ENCODE measurements at regions not wholly inside any gene's neighbourhood (a gene's known extent, or its start where the extent isn't known, plus 50 kb on each side); places are given as distances from the start of the nearest gene placed in this dataset.
"Not testable (repeated sequence)": the region's sequence is repeated elsewhere in the genome, so short reads cannot be mapped to it uniquely, and the experiment has no call there.

DNA sequence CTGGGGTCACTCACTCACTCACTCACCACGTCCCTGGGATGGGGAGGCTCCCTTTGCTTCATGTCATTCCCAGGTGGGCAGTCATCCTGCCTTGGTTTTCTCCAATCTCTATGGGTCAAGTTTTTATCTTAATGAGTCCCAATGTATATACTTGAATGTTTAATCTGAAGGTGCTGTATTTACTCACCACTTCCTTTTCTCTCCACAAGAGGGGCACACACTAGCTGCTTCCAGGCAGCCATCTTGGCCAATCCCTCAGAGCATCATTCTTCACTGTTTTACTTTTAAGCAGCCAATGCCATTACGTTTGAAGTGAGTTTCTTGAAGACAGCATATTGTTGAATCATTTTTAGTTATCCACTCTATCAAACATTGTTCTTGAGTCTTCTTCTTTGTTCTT lies 153.4 kb upstream of the ARSJ start:
- no peaks in the 10 kb centered on the region for H3K4me1 ChIP-seq
- H3K9me3 ChIP-seq, result no peaks in the 10 kb centered on the region
- no peak overlapping the region for H3K27ac ChIP-seq
- no peaks in the 10 kb centered on the region for H3K27me3 ChIP-seq
- TF ChIP-seq, protein P1, sequence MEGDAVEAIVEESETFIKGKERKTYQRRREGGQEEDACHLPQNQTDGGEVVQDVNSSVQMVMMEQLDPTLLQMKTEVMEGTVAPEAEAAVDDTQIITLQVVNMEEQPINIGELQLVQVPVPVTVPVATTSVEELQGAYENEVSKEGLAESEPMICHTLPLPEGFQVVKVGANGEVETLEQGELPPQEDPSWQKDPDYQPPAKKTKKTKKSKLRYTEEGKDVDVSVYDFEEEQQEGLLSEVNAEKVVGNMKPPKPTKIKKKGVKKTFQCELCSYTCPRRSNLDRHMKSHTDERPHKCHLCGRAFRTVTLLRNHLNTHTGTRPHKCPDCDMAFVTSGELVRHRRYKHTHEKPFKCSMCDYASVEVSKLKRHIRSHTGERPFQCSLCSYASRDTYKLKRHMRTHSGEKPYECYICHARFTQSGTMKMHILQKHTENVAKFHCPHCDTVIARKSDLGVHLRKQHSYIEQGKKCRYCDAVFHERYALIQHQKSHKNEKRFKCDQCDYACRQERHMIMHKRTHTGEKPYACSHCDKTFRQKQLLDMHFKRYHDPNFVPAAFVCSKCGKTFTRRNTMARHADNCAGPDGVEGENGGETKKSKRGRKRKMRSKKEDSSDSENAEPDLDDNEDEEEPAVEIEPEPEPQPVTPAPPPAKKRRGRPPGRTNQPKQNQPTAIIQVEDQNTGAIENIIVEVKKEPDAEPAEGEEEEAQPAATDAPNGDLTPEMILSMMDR (IDR thresholded peaks at IDR 0.05), result no peak
- H3K36me3 ChIP-seq, result no peaks in the 10 kb centered on the region
- intact Hi-C loops (cut with DNase I), result no loop called here
- DNase-seq, result no peak
- H3K4me3 ChIP-seq, result no peak overlapping the region
- ATAC-seq, result no peak

DNA sequence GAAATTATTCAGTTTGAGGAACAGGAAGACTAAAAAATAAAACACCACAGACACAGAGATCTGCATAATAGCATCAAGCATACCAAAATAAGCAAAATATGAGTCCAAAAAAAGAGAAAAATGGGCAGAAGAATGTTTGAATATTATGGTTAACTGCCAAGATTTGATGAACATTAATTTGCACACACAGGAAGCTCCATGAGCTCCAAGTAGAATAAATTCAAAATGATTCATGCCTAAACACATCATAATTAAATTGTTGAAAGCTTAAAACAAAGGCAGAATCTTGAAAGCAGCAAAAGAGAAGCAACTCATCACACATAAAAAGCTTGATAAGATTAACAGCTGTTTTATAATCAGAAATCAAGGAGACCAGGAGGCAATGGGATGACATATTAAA lies 156.6 kb upstream of the ARSJ start:
- Histone ChIP-seq H3K4me3 (no peak overlapping the region), H3K36me3 (no peaks in the 10 kb centered on the region), H3K9me3 (no peaks in the 10 kb centered on the region), H3K4me1 (no peaks in the 10 kb centered on the region), H3K27me3 (no peaks in the 10 kb centered on the region), H3K27ac (no peak overlapping the region)
- intact Hi-C loops (cut with DNase I), result no loop called here
- ATAC-seq (no peak), DNase-seq (no peak)
- TF ChIP-seq, protein P1 (IDR thresholded peaks at IDR 0.05), result no peak

DNA sequence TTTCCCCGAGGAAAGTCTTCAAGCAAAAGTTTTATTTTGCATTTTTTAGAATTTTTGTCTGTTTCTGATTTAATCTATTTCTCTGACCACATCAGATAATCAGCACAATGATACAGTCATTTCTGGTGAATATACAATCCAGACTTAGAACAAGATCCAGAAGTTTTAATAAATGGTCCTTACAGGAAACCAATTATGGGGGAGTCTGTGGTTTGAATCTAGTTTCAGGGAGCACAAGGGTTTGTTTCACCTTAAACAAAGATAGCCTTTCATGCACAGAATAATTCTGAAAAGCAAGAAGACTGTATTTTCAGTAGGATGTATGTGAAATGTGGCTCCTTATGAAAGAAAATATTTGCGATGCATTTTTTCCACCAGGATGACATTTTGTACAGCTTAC lies 158.5 kb upstream of the ARSJ start:
- ATAC-seq, result no peak
- intact Hi-C loops (cut with DNase I), result no loop called here
- no peaks in the 10 kb centered on the region for H3K4me1 ChIP-seq
- TF ChIP-seq, protein P1 (IDR thresholded peaks at IDR 0.05), result no peak
- H3K27ac ChIP-seq, result no peak overlapping the region
- DNase-seq, result no peak
- H3K4me3 ChIP-seq, result no peak overlapping the region
- H3K27me3 ChIP-seq, result no peaks in the 10 kb centered on the region
- no peaks in the 10 kb centered on the region for H3K9me3 ChIP-seq
- H3K36me3 ChIP-seq, result no peaks in the 10 kb centered on the region

DNA sequence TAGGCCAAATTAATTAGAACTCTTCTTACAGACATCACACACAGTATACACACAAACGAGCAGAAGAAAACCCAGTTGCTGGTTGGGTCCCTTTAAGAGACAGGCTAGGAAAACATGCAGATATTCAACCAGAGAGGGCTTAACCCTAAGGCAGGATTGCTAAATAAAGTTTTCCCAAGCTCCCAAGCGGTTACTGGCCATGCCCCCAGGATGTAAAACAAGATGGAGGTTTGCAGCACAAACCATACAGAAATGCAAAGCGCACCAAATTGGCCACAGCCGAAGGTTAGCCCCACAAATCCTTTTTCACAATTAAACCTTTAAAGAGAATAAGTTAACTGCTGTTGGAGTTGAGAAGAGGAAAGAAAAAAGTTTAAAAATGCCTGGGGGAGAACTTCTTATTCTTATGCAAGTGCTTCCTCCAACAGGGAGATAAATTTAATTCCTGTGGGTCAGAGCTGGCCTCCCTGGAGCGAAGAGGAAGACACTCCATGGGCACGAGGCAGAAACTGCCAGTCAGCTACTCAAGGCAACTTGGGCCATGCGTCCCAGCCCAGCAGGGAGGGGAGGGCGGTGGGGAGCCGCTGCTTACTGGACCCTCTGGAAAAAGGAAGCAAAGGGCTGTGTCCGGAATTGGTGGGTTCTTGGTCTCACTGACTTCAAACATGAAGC lies 167.6 kb upstream of the ARSJ start:
- ATAC-seq (no peak), DNase-seq (no peak)
- H3K4me3 ChIP-seq, result no peak overlapping the region
- H3K4me1 ChIP-seq, result no peaks in the 10 kb centered on the region
- H3K27me3 ChIP-seq, result no peaks in the 10 kb centered on the region
- TF ChIP-seq, protein P1 (IDR thresholded peaks at IDR 0.05), result no peak
- no peak overlapping the region for H3K27ac ChIP-seq
- no peaks in the 10 kb centered on the region for H3K36me3 ChIP-seq
- H3K9me3 ChIP-seq, result no peaks in the 10 kb centered on the region
- intact Hi-C loops (cut with DNase I), result no loop called here

DNA sequence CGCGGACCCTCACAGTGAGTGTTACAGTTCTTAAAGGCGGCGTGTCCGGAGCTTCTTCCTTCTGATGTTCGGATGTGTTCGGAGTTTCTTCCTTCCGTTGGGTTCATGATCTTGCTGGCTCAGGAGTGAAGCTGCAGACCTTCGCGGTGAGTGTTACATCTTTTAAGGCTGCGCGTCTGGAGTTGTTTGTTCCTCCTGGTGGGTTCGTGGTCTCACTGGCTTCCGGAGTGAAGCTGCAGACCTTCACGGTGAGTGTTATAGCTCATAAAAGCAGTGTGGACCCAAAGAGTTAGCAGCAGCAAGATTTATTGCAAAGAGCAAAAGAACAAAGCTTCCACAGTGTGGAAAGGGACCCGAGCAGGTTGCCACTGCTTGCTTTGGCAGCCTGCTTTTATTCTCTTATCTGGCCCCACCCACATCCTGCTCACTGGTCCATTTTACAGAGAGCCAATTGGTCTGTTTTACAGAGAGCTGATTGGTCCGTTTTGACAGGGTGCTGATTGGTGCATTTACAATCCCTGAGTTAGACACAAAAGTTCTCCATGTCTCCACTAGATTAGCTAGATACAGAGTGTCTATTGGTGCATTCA lies 168.3 kb upstream of the ARSJ start:
- DNase-seq; H3K27ac ChIP-seq; H3K9me3 ChIP-seq; ATAC-seq; H3K27me3 ChIP-seq; H3K4me1 ChIP-seq; H3K4me3 ChIP-seq; H3K36me3 ChIP-seq; intact Hi-C loops (cut with DNase I): not testable (repeated sequence)

DNA sequence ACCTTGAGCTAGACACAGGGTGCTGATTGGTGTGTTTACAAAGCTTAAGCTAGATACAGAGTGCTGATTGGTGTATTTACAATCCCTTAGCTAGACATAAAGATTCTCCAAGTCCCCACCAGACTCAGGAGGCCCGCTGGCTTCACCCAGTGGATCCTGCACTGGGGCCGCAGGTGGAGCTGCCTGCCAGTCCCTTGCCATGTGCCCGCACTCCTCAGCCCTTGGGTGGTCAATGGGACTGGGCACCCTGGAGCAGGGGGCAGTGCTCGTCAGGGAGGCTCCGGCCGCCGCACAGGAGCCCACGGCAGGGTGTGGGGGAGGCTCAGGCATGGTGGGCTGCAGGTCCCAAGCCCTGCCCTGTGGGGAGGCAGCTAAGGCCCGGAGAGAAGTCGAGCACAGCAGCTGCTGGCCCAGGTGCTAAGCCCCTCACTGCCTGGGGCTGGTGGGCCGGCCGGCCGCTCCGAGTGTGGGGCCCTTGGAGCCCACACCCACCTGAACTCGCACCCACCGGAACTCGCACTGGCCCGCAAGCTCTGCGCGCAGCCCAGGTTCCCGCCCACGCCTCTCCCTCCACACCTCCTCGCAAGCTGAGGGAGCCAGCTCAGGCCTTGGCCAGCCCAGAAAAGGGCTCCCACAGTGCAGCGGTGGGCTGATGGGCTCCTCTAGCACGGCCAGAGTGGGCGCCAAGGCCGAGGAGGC lies 169.1 kb upstream of the ARSJ start:
- intact Hi-C loops (cut with DNase I); DNase-seq; H3K9me3 ChIP-seq; H3K36me3 ChIP-seq; H3K4me1 ChIP-seq; H3K4me3 ChIP-seq; H3K27me3 ChIP-seq; H3K27ac ChIP-seq; ATAC-seq: not testable (repeated sequence)
